Neural cell (in vitro differentiated cells): ENCODE measurements at regions not wholly inside any gene's neighbourhood (a gene's known extent, or its start where the extent isn't known, plus 50 kb on each side); places are given as distances from the start of the nearest gene placed in this dataset.

ENCODE experiments used
- H2AFZ ChIP-seq: fragments of 200-600, 300-800 bp; sonication (generic), shearing (Covaris generic); 2 replicates; pipeline ENCODE4 v1.6.0; 2014; ENCODE audit warnings: low read depth, mild to moderate bottlenecking, antibody characterized with exemption, low read length, moderate library complexity
- H3F3A ChIP-seq: fragments of 200-600 bp; shearing (Covaris generic); 2 replicates; pipeline ENCODE4 v1.6.1; 2016; ENCODE audit warnings: mild to moderate bottlenecking, moderate library complexity, mixed read lengths, antibody characterized with exemption, low read length; ENCODE audit not compliant: insufficient read depth, poor library complexity, severe bottlenecking
- H3K27ac ChIP-seq: fragments of 200-600, 300-800 bp; sonication (generic), shearing (Covaris generic); 2 replicates; pipeline ENCODE4 v1.5.1; 2014; ENCODE audit warnings: mild to moderate bottlenecking, low read length, moderate library complexity
- H3K27me3 ChIP-seq: fragments of 300-800, 200-600 bp; sonication (generic), shearing (Covaris generic); 2 replicates; pipeline ENCODE4 v1.6.0; 2014; ENCODE audit warnings: mild to moderate bottlenecking, low read depth, low read length, moderate library complexity; ENCODE audit not compliant: insufficient read depth
- H3K36me3 ChIP-seq: fragments of 300-800, 200-600 bp; sonication (generic), shearing (Covaris generic); 2 replicates; pipeline ENCODE4 v1.5.1; 2014; ENCODE audit warnings: mild to moderate bottlenecking, antibody characterized with exemption, low read length, moderate library complexity; ENCODE audit not compliant: insufficient read depth
- H3K4me2 ChIP-seq: fragments of 300-800, 200-600 bp; sonication (generic), shearing (Covaris generic); 2 replicates; pipeline ENCODE4 v1.6.0; 2014; ENCODE audit warnings: mild to moderate bottlenecking, low read length
- H3K4me3 ChIP-seq: fragments of 300-800, 200-600 bp; sonication (generic), shearing (Covaris generic); 2 replicates; pipeline ENCODE4 v1.5.1; 2014; ENCODE audit warnings: mild to moderate bottlenecking, low read length, moderate library complexity
- H3K79me2 ChIP-seq: fragments of 200-600 bp; shearing (Covaris generic); replicated peaks from 2 replicates; pipeline ENCODE4 v1.6.0; 2014; ENCODE audit warnings: mild to moderate bottlenecking, low read length, moderate library complexity; ENCODE audit not compliant: insufficient read depth
- H3K9ac ChIP-seq: fragments of 300-800, 200-600 bp; sonication (generic), shearing (Covaris generic); 2 replicates; pipeline ENCODE4 v1.6.1; 2016; ENCODE audit warnings: mild to moderate bottlenecking, low read length, mixed read lengths
- H3K9me2 ChIP-seq: fragments of 200-600 bp; shearing (Covaris generic); 2 replicates; pipeline ENCODE4 v1.6.1; 2016; ENCODE audit warnings: mild to moderate bottlenecking, low read length, mixed read lengths; ENCODE audit not compliant: insufficient read depth
- H3K9me3 ChIP-seq: fragments of 200-600, 300-800 bp; sonication (generic), shearing (Covaris generic); 2 replicates; pipeline ENCODE4 v1.6.1; 2016; ENCODE audit warnings: mild to moderate bottlenecking, mixed run types, low read length, moderate library complexity, mixed read lengths
- H4K20me1 ChIP-seq: fragments of 200-600 bp; shearing (Covaris generic); 2 replicates; pipeline ENCODE4 v1.6.1; 2016; ENCODE audit warnings: mild to moderate bottlenecking, mixed run types; ENCODE audit not compliant: insufficient read depth
- CTCF ChIP-seq: fragments of 450-650 bp; IDR thresholded peaks from 2 replicates; pipeline ENCODE4 v1.5.1; 2014; ENCODE audit warnings: antibody characterized with exemption, mild to moderate bottlenecking, moderate library complexity; ENCODE audit not compliant: poor library complexity, severe bottlenecking
- EP300 ChIP-seq: fragments of 450-650 bp; conservative IDR thresholded peaks from 2 replicates; pipeline ENCODE4 v1.6.1; 2014; ENCODE audit warnings: antibody characterized with exemption, mild to moderate bottlenecking, moderate library complexity; ENCODE audit not compliant: poor library complexity, severe bottlenecking
- EZH2 ChIP-seq: fragments of 200-600, 300-800 bp; shearing (Covaris generic), sonication (generic); IDR thresholded peaks from 2 replicates; pipeline ENCODE4 v1.6.1; 2014; ENCODE audit warnings: antibody characterized with exemption, low read length, borderline replicate concordance, mild to moderate bottlenecking; ENCODE audit not compliant: insufficient read depth, poor library complexity, severe bottlenecking
- MXI1 ChIP-seq: fragments of 450-650 bp; conservative IDR thresholded peaks from 2 replicates; pipeline ENCODE4 v1.6.1; 2014; ENCODE audit warnings: antibody characterized with exemption, mild to moderate bottlenecking; ENCODE audit not compliant: poor library complexity, severe bottlenecking
- POLR2AphosphoS5 ChIP-seq: IDR thresholded peaks from 2 replicates; pipeline ENCODE4 v1.6.1; 2012
- RAD21 ChIP-seq: fragments of 450-650 bp; conservative IDR thresholded peaks from 2 replicates; pipeline ENCODE4 v1.6.1; 2014; ENCODE audit warnings: antibody characterized with exemption, mild to moderate bottlenecking, moderate library complexity
- REST ChIP-seq: IDR thresholded peaks from 2 replicates; pipeline ENCODE4 v1.6.1; 2012; ENCODE audit warnings: borderline replicate concordance
- SMC3 ChIP-seq: fragments of 450-650 bp; conservative IDR thresholded peaks from 2 replicates; pipeline ENCODE4 v1.6.1; 2014; ENCODE audit warnings: antibody characterized with exemption, mild to moderate bottlenecking, moderate library complexity; ENCODE audit not compliant: poor library complexity
- TAF1 ChIP-seq: IDR thresholded peaks from 2 replicates; pipeline ENCODE4 v1.6.1; 2012; ENCODE audit warnings: low read depth

- H2AFZ ChIP-seq = no peak overlapping the region
- no peaks in the 10 kb centered on the region for H3K9me3 ChIP-seq
- H3K4me3 ChIP-seq = no peak overlapping the region
- no peak overlapping the region for H3K27ac ChIP-seq
- TF ChIP-seq EZH2 = no peak
- no peak for TF ChIP-seq SMC3
- TF ChIP-seq MXI1 = no peak
- TF ChIP-seq REST = no peak
- TF ChIP-seq TAF1 = no peak
- TF ChIP-seq CTCF = no peak
- no peak for TF ChIP-seq POLR2AphosphoS5
- no peak for TF ChIP-seq RAD21
- TF ChIP-seq EP300 = no peak
- H3K36me3 ChIP-seq = no peaks in the 10 kb centered on the region
- no peaks in the 10 kb centered on the region for H3K9me2 ChIP-seq
- H3F3A ChIP-seq = no peaks in the 10 kb centered on the region
- no peak overlapping the region for H3K4me2 ChIP-seq
- no peak overlapping the region for H3K9ac ChIP-seq
- no peaks in the 10 kb centered on the region for H3K79me2 ChIP-seq
- no peaks in the 10 kb centered on the region for H3K27me3 ChIP-seq
- H4K20me1 ChIP-seq = no peaks in the 10 kb centered on the region
These were observed 2089.7 kb upstream of the CELF4 start for GRCh38 chr18:39655341-39655740.

- no peaks in the 10 kb centered on the region for H3K9me3 ChIP-seq
- H3F3A ChIP-seq = no peaks in the 10 kb centered on the region
- H3K36me3 ChIP-seq = no peaks in the 10 kb centered on the region
- no peak overlapping the region for H2AFZ ChIP-seq
- no peaks in the 10 kb centered on the region for H3K27me3 ChIP-seq
- no peak overlapping the region for H3K4me2 ChIP-seq
- H3K4me3 ChIP-seq = no peak overlapping the region
- H3K9me2 ChIP-seq = no peaks in the 10 kb centered on the region
- no peaks in the 10 kb centered on the region for H4K20me1 ChIP-seq
- no peak overlapping the region for H3K27ac ChIP-seq
- no peaks in the 10 kb centered on the region for H3K79me2 ChIP-seq
- H3K9ac ChIP-seq = no peak overlapping the region
- TF ChIP-seq EP300 (no peak), RAD21 (no peak), CTCF (no peak), SMC3 (no peak), MXI1 (no peak), POLR2AphosphoS5 (no peak), TAF1 (no peak), EZH2 (no peak), REST (no peak)
These were observed 2087.6 kb upstream of the CELF4 start for GRCh38 chr18:39653221-39653620.
